ENCODE measurements at regions not wholly inside any gene's neighbourhood (a gene's known extent, or its start where the extent isn't known, plus 50 kb on each side); places are given as distances from the start of the nearest gene placed in this dataset.
A peak's percentile ranks its signal among the peaks of the same experiment; 100 is the strongest.

DNA sequence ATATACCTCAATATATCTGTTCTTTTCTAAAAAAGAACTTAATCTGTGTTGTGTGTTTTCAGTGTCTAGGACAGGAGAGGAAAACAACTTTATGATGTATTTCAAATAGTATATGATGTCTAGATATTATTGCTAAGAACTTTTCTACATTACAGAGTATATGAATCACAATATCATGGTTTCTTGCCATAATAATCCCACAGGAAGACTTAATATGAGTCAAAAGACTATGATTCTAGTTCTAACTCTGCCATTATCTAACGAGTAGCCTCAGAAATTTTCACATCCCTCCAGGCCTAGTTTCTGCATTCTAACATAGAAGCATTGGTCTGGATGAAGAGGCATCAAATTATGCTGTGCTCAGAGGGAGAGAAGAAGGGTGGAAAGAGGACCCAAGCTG, 107.7 kb upstream of the SPRED1 start:
- Histone ChIP-seq H4K91ac (ENCODE audit: insufficient read depth, low read depth, low read length) (no peak overlapping the region), H2BK20ac (ENCODE audit: low read depth, low read length) (no peak overlapping the region), H4K8ac (ENCODE audit: low read depth in 2 of 2, low read length in 2 of 2) (no peak overlapping the region), H3K27ac (ENCODE audit: insufficient read depth, low read length) (no peak overlapping the region), H4K5ac (ENCODE audit: low read depth, low read length) (no peak overlapping the region), H2AFZ (replicated peaks; ENCODE audit: low read length, poor library complexity) (no peak overlapping the region), H2BK120ac (ENCODE audit: low read depth, low read length) (no peak overlapping the region), H3K79me1 (ENCODE audit: low read depth in 1 of 2, low read length in 2 of 2) (no peaks in the 10 kb centered on the region), H3K4me3 (ENCODE audit: insufficient read depth, low read depth, low read length) (no peak overlapping the region), H4K20me1 (ENCODE audit: insufficient read depth, low read length) (no peaks in the 10 kb centered on the region), H2AK9ac (replicated peaks; ENCODE audit: low read depth, low read length, poor library complexity) (no peak overlapping the region), H2BK15ac (ENCODE audit: low read depth, low read length) (no peak overlapping the region), H2AK5ac (ENCODE audit: low read depth, low read length) (no peak overlapping the region), H3K4me2 (ENCODE audit: low read depth, low read length) (no peak overlapping the region), H3K9me3 (ENCODE audit: control insufficient read depth, insufficient read depth, low read length) (no peaks in the 10 kb centered on the region; the same call in 1 of the 2 replicates), H3K4ac (ENCODE audit: low read depth, low read length) (no peak overlapping the region), H3K4me1 (ENCODE audit: control insufficient read depth, insufficient read depth, low read length) (no peaks in the 10 kb centered on the region), H3K27me3 (ENCODE audit: control insufficient read depth, insufficient read depth, low read length) (0 out of 2 replicates have a peak, but pooled peaks cover 1% of the 10 kb centered on the region), H3K56ac (ENCODE audit: extremely low read depth, insufficient read depth, low read length) (no peak overlapping the region), H3K36me3 (ENCODE audit: control insufficient read depth, insufficient read depth, low read length) (no peaks in the 10 kb centered on the region), H3K9ac (ENCODE audit: low read depth, low read length) (no peak overlapping the region), H3K14ac (replicated peaks; ENCODE audit: low read depth, low read length) (no peak overlapping the region), H2BK5ac (ENCODE audit: low read depth, low read length, poor library complexity, severe bottlenecking) (no peak overlapping the region), H3K18ac (ENCODE audit: low read depth, low read length) (no peak overlapping the region), H3K23ac (ENCODE audit: low read depth, low read length) (no peak overlapping the region), H3K9me1 (ENCODE audit: insufficient read depth, low read length) (no peaks in the 10 kb centered on the region)
- CTCF ChIA-PET = no interaction called here
- intact Hi-C loops (cut with micrococcal nuclease) (no loop called here), dilution Hi-C loops (cut with HindIII; ENCODE audit: low sequenced_read_pairs, unreplicated experiment) (no loop called here), in situ Hi-C loops (cut with MboI; ENCODE audit: low sequenced_read_pairs) (no loop called here)
- BruUV-seq (replicated peaks) = no TSS peak
- no peak for ATAC-seq (ENCODE audit: low read depth)
- no CpG with 5 or more reads among the region's 1 CpG for WGBS, 2 experiments (ENCODE audit: extremely low coverage in 2 of 2, insufficient read length in 1 of 2)
- peak; percentile 30 for DNase-seq
- TF ChIP-seq, protein P1, sequence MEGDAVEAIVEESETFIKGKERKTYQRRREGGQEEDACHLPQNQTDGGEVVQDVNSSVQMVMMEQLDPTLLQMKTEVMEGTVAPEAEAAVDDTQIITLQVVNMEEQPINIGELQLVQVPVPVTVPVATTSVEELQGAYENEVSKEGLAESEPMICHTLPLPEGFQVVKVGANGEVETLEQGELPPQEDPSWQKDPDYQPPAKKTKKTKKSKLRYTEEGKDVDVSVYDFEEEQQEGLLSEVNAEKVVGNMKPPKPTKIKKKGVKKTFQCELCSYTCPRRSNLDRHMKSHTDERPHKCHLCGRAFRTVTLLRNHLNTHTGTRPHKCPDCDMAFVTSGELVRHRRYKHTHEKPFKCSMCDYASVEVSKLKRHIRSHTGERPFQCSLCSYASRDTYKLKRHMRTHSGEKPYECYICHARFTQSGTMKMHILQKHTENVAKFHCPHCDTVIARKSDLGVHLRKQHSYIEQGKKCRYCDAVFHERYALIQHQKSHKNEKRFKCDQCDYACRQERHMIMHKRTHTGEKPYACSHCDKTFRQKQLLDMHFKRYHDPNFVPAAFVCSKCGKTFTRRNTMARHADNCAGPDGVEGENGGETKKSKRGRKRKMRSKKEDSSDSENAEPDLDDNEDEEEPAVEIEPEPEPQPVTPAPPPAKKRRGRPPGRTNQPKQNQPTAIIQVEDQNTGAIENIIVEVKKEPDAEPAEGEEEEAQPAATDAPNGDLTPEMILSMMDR (conservative IDR thresholded peaks at IDR 0.05; ENCODE audit: low read depth, low read length) = no peak
- TF ChIP-seq FOS (IDR thresholded peaks at IDR 0.05; ENCODE audit: low read depth, low read length) = no peak
- POLR2A ChIA-PET (ENCODE audit: unreplicated experiment) = no interaction called here

Data from IMR-90 (cell line).